GM12878 (cell line): ENCODE measurements at regions not wholly inside any gene's neighbourhood (a gene's known extent, or its start where the extent isn't known, plus 50 kb on each side); places are given as distances from the start of the nearest gene placed in this dataset.

ENCODE experiments used
- ATAC-seq: fragments of 200-7000 bp; cut with Tn5 transposase; 3 replicates; pipeline ENCODE4 v1.9.1; 2020; ENCODE audit warnings: mild to moderate bottlenecking, moderate library complexity
- BruUV-seq: library from RNA; stranded (reverse); fragments of 400-500 nt; replicated peaks from 2 replicates; lab custom pipeline; 2021; lab: Mats Ljungman, UMichigan
- CTCF ChIA-PET: fragments of 300-600 bp; sonication (Branson Sonifier 250); formaldehyde crosslinking; extraction: SDS; loops from one replicate; lab custom pipeline; 2021; ENCODE audit warnings: inconsistent platforms; lab: Yijun Ruan, JAX
- POLR2A ChIA-PET: fragments of 350-600 bp; formaldehyde crosslinking; extraction: SDS; loops from one replicate; lab custom pipeline; 2021; ENCODE audit warnings: inconsistent platforms; lab: Charles Lee
- RAD21 ChIA-PET: fragments of 300-600 bp; sonication (Branson Sonifier 250); formaldehyde crosslinking; loops from one replicate; lab custom pipeline; 2023; ENCODE audit warnings: antibody characterized with exemption; ENCODE audit not compliant: unreplicated experiment; lab: Charles Lee
- SMC1A ChIA-PET: fragments of 300-600 bp; sonication (Branson Sonifier 250); formaldehyde crosslinking; loops from one replicate; lab custom pipeline; 2023; ENCODE audit not compliant: unreplicated experiment, uncharacterized antibody; lab: Charles Lee
- DNase-seq: peaks from one replicate; pipeline ENCODE4 v3.0.0-alpha.2; 2011; ENCODE audit warnings: low read depth, low spot score
- FAIRE-seq: peaks from 3 replicates; lab custom pipeline; 2011; peaks lifted over from hg19 to GRCh38; lab: Jason Lieb, UNC
- H2AFZ ChIP-seq: 2 replicates; pipeline ENCODE4 v1.6.0; 2011; ENCODE audit warnings: low read depth, low read length, control low read depth; ENCODE audit not compliant: control insufficient read depth
- H3K27ac ChIP-seq: 2 replicates; pipeline ENCODE4 v1.5.1; 2011; ENCODE audit warnings: control low read depth; ENCODE audit not compliant: control insufficient read depth, insufficient read depth
- H3K27me3 ChIP-seq, 2 experiments: replicated peaks in 1 of 2; 2 replicates each; pipeline versions ENCODE4 v1.6.0 to v1.6.1; 2011; ENCODE audit warnings: low read length in 1 of 2; ENCODE audit not compliant: control insufficient read depth in 2 of 2, insufficient read depth in 2 of 2
- H3K36me3 ChIP-seq, 2 experiments: 2 replicates each; pipeline ENCODE4 v1.5.1; 2011; ENCODE audit warnings: low read length in 1 of 2; ENCODE audit not compliant: control insufficient read depth in 2 of 2, insufficient read depth in 2 of 2
- H3K4me1 ChIP-seq: 2 replicates; pipeline ENCODE4 v1.6.1; 2011; ENCODE audit warnings: mild to moderate bottlenecking, low read length, moderate library complexity, mixed read lengths; ENCODE audit not compliant: control insufficient read depth, insufficient read depth
- H3K4me2 ChIP-seq: 2 replicates; pipeline ENCODE4 v1.6.0; 2011; ENCODE audit warnings: control low read depth; ENCODE audit not compliant: control insufficient read depth, insufficient read depth
- H3K4me3 ChIP-seq: fragments of 200-600 bp; sonication (generic); 2 replicates; pipeline ENCODE4 v1.5.1; 2016
- H3K79me2 ChIP-seq: 2 replicates; pipeline ENCODE4 v1.6.0; 2011; ENCODE audit warnings: low read length; ENCODE audit not compliant: control insufficient read depth, insufficient read depth
- H3K9ac ChIP-seq: 2 replicates; pipeline ENCODE4 v1.8.0; 2011; ENCODE audit warnings: low read length, control low read depth, mixed read lengths; ENCODE audit not compliant: control insufficient read depth, insufficient read depth
- H3K9me3 ChIP-seq: replicated peaks from 3 replicates; pipeline ENCODE4 v1.5.1; 2011; ENCODE audit warnings: mild to moderate bottlenecking, low read length; ENCODE audit not compliant: control insufficient read depth, insufficient read depth
- H4K20me1 ChIP-seq: 2 replicates; pipeline ENCODE4 v1.6.0; 2011; ENCODE audit not compliant: control insufficient read depth, insufficient read depth
- ASH2L ChIP-seq: fragments of 300-600, 200-600 bp; sonication (generic); IDR thresholded peaks from 2 replicates; pipeline ENCODE4 v1.6.1; 2017; ENCODE audit warnings: low read depth, mild to moderate bottlenecking, borderline replicate concordance
- BCL11A ChIP-seq: IDR thresholded peaks from 2 replicates; pipeline ENCODE4 v1.6.1; 2011; ENCODE audit warnings: low read depth, low read length
- CHD4 ChIP-seq: fragments of 200-600 bp; sonication (generic); IDR thresholded peaks from 2 replicates; pipeline ENCODE4 v1.6.1; 2016; ENCODE audit warnings: mild to moderate bottlenecking
- MTA3 ChIP-seq: IDR thresholded peaks from 2 replicates; pipeline ENCODE4 v1.6.1; 2012; ENCODE audit warnings: low read length, inconsistent platforms, borderline replicate concordance
- NFIC ChIP-seq: IDR thresholded peaks from 2 replicates; pipeline ENCODE4 v1.6.1; 2012; ENCODE audit warnings: low read depth, mild to moderate bottlenecking, inconsistent platforms, low read length, moderate library complexity
- POLR2A ChIP-seq: IDR thresholded peaks from 2 replicates; pipeline ENCODE4 v1.6.1; 2011; ENCODE audit warnings: low read depth, mild to moderate bottlenecking, low read length
- WGBS: methylation state at CpG from one replicate; pipeline ENCODE4 v1.1.6; 2016; ENCODE audit warnings: low lambda C conversion rate; ENCODE audit not compliant: insufficient replicate concordance, insufficient coverage; ENCODE audit errors: missing lambda C conversion rate; 5-methylcytosine and 5-hydroxymethylcytosine counted together
- in situ Hi-C: fragments of 300-500 bp; cut with MboI; formaldehyde crosslinking; loops from 9 replicates; pipeline ENCODE4 v1.14.3; 2018; ENCODE audit warnings: mixed read lengths
- intact Hi-C: fragments of 100-400 bp; cut with micrococcal nuclease; formaldehyde crosslinking; loops from one replicate; pipeline ENCODE4 v1.14.2; 2022; ENCODE audit not compliant: unreplicated experiment
- TF ChIP-seq, protein P1 (sequence below): fragments of 150-350 bp; IDR thresholded peaks from 2 replicates; pipeline ENCODE4 v1.6.1; 2014; ENCODE audit warnings: mild to moderate bottlenecking, low read depth, low read length
- TF ChIP-seq, protein P2 (sequence below): IDR thresholded peaks from 2 replicates; pipeline ENCODE4 v1.6.1; 2012; ENCODE audit warnings: low read depth, low read length, improper control_type of control experiment
- TF ChIP-seq, protein P3 (sequence below): IDR thresholded peaks from 2 replicates; pipeline ENCODE4 v1.6.1; 2011; ENCODE audit warnings: low read depth, mild to moderate bottlenecking, low read length, moderate library complexity, borderline replicate concordance; ENCODE audit errors: extremely low read depth

DNA sequence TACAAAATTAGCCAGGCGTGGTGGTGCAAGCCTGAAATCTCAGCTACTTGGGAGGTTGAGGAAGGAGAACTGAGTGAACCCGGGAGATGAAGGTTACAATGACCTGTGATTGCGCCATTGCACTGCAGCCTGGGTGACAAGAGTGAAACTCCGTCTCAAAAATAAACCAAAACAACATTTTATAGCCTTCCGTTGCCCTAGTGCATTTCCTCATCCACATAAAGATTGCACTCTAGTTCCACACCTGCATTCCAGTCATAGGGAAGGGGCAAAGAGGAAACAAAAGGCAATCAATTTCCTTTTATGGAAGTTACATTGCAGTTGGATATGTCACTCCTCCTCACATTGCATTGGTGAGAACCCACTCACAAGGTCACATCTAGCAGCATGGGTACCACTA lies 182.7 kb upstream of the ARG1 start (continued):
- no peak for TF ChIP-seq BCL11A

DNA sequence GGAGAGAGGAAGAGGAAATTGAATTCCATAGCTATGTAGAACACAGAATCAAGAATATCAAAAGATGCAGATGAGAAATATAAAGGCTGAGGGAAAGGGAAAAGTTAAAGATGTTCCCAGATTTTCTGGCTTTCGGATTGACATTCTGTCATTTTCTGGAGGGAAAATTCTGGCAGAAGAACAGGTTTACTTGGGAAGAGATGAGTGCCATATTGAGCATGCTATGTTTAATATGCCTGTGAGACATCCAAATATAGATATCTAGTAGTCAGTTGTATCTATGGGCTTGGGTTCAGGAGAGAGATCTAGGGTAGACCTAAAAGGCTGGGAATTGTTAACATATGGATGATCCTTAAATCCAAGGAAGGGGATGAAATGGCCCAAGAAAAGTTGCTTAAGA lies 181.9 kb upstream of the ARG1 start:
- H2AFZ ChIP-seq: no peak overlapping the region
- ATAC-seq: no peak
- H3K9ac ChIP-seq: no peak overlapping the region
- DNase-seq: no peak
- ChIA-PET CTCF (no interaction called here), SMC1A (no interaction called here), POLR2A (no interaction called here), RAD21 (no interaction called here)
- FAIRE-seq: no peak
- H4K20me1 ChIP-seq: no peaks in the 10 kb centered on the region
- H3K27ac ChIP-seq: no peak overlapping the region
- in situ Hi-C loops: no loop called here
- H3K4me3 ChIP-seq: no peak overlapping the region
- H3K4me2 ChIP-seq: no peak overlapping the region
- TF ChIP-seq, protein P1, sequence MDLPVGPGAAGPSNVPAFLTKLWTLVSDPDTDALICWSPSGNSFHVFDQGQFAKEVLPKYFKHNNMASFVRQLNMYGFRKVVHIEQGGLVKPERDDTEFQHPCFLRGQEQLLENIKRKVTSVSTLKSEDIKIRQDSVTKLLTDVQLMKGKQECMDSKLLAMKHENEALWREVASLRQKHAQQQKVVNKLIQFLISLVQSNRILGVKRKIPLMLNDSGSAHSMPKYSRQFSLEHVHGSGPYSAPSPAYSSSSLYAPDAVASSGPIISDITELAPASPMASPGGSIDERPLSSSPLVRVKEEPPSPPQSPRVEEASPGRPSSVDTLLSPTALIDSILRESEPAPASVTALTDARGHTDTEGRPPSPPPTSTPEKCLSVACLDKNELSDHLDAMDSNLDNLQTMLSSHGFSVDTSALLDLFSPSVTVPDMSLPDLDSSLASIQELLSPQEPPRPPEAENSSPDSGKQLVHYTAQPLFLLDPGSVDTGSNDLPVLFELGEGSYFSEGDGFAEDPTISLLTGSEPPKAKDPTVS: no peak
- TF ChIP-seq CHD4: no peak
- no peak for TF ChIP-seq MTA3
- TF ChIP-seq NFIC: no peak
- BruUV-seq: no TSS peak
- H3K36me3 ChIP-seq: no peaks in the 10 kb centered on the region
- peaks cover 0 to 2% of the 10 kb centered on the region in 2 experiments; a peak in 1 of 4 replicates for H3K27me3 ChIP-seq
- intact Hi-C loops: no loop called here
- no peaks in the 10 kb centered on the region for H3K79me2 ChIP-seq
- WGBS: 0% methylated on average over 1 of the region's 1 CpG
- H3K9me3 ChIP-seq: no peaks in the 10 kb centered on the region
- no peaks in the 10 kb centered on the region for H3K4me1 ChIP-seq

DNA sequence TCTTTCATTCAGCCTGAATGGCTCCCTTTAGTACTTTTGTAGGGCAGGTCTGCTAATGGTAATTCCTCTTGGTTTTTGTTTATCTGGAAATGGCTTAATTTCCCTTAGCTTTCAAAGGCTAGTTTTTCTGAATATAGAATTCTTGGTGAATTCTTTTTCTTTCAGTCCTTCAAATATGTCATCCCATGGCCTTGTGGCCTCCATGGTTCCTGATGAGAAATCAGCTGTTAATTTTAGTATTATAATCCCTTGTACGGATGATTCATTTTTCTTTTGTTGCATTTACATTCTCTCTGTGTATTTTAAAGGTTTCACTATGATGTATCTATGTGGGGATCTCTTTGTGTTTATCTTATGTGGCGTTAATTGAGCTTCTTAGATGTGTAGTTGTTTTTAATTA lies 179.6 kb upstream of the ARG1 start:
- no peaks in the 10 kb centered on the region for H3K79me2 ChIP-seq
- H3K36me3 ChIP-seq: no peaks in the 10 kb centered on the region
- POLR2A ChIA-PET: no interaction called here
- intact Hi-C loops: no loop called here
- no peak overlapping the region for H3K4me2 ChIP-seq
- no peak overlapping the region for H3K27ac ChIP-seq
- no TSS peak for BruUV-seq
- no peak overlapping the region for H3K4me3 ChIP-seq
- SMC1A ChIA-PET: no interaction called here
- H4K20me1 ChIP-seq: no peaks in the 10 kb centered on the region
- CTCF ChIA-PET: no interaction called here
- H3K4me1 ChIP-seq: no peaks in the 10 kb centered on the region
- no peak for FAIRE-seq
- in situ Hi-C loops: no loop called here
- H3K9ac ChIP-seq: no peak overlapping the region
- 33% methylated on average over 2 of the region's 2 CpGs for WGBS
- peaks cover 0 to 2% of the 10 kb centered on the region in 2 experiments; a peak in 1 of 4 replicates for H3K27me3 ChIP-seq
- H3K9me3 ChIP-seq: no peaks in the 10 kb centered on the region
- RAD21 ChIA-PET: no interaction called here
- no peak overlapping the region for H2AFZ ChIP-seq
- ATAC-seq: no peak
- TF ChIP-seq, protein P2, sequence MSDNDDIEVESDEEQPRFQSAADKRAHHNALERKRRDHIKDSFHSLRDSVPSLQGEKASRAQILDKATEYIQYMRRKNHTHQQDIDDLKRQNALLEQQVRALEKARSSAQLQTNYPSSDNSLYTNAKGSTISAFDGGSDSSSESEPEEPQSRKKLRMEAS: no peak
- TF ChIP-seq POLR2A: no peak
- TF ChIP-seq ASH2L: no peak
- TF ChIP-seq, protein P3, sequence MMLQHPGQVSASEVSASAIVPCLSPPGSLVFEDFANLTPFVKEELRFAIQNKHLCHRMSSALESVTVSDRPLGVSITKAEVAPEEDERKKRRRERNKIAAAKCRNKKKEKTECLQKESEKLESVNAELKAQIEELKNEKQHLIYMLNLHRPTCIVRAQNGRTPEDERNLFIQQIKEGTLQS: no peak
- DNase-seq: no peak
